ENCODE measurements at regions not wholly inside any gene's neighbourhood (a gene's known extent, or its start where the extent isn't known, plus 50 kb on each side); places are given as distances from the start of the nearest gene placed in this dataset.

GRCh38 chr2:238504181-238504931, 77.6 kb downstream of the ASB1 start:
- TF ChIP-seq EZH2 (IDR thresholded peaks at IDR 0.05; ENCODE audit: insufficient read depth, poor library complexity, severe bottlenecking) (no peak), EZH2phosphoT487 (IDR thresholded peaks at IDR 0.05; ENCODE audit: insufficient read depth, low read depth) (no peak)

Data from GM23248 (cell line).